ENCODE measurements at regions not wholly inside any gene's neighbourhood (a gene's known extent, or its start where the extent isn't known, plus 50 kb on each side); places are given as distances from the start of the nearest gene placed in this dataset.

GRCh38 chr15:70530906-70531305 lies 232.5 kb downstream of the UACA start:
- no peak overlapping the region for H3K4me3 ChIP-seq (ENCODE audit: low read depth, low read length)
- TF ChIP-seq, protein P1, sequence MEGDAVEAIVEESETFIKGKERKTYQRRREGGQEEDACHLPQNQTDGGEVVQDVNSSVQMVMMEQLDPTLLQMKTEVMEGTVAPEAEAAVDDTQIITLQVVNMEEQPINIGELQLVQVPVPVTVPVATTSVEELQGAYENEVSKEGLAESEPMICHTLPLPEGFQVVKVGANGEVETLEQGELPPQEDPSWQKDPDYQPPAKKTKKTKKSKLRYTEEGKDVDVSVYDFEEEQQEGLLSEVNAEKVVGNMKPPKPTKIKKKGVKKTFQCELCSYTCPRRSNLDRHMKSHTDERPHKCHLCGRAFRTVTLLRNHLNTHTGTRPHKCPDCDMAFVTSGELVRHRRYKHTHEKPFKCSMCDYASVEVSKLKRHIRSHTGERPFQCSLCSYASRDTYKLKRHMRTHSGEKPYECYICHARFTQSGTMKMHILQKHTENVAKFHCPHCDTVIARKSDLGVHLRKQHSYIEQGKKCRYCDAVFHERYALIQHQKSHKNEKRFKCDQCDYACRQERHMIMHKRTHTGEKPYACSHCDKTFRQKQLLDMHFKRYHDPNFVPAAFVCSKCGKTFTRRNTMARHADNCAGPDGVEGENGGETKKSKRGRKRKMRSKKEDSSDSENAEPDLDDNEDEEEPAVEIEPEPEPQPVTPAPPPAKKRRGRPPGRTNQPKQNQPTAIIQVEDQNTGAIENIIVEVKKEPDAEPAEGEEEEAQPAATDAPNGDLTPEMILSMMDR (IDR thresholded peaks at IDR 0.05; ENCODE audit: borderline replicate concordance, insufficient read depth, low read depth, low read length): no peak

- TF ChIP-seq, protein P1 (IDR thresholded peaks at IDR 0.05; ENCODE audit: borderline replicate concordance, insufficient read depth, low read depth, low read length): no peak
- H3K4me3 ChIP-seq (ENCODE audit: low read depth, low read length): no peak overlapping the region
These were observed 232.9 kb downstream of the UACA start for GRCh38 chr15:70530503-70530902.

DNA sequence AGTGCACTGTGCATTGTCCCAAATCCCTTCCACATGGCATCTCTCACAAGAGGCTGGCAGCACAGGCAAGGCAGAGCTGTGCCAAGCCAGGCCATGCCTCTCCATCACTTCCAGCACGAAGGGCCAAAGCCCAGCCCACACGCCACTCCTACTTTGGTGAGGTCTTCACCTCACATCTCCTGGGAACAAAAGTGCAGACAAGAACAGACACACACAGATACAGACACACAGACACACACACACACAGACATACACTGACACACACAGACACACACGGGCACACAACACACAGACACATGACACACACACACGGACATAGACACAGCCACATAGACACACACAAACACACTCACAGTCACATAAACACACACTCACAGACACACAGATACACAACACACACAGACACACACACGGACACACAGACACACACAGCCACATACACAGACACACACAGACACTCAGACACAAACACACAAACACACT lies 233.3 kb downstream of the UACA start:
- TF ChIP-seq, protein P1 (IDR thresholded peaks at IDR 0.05; ENCODE audit: borderline replicate concordance, insufficient read depth, low read depth, low read length): no peak

DNA sequence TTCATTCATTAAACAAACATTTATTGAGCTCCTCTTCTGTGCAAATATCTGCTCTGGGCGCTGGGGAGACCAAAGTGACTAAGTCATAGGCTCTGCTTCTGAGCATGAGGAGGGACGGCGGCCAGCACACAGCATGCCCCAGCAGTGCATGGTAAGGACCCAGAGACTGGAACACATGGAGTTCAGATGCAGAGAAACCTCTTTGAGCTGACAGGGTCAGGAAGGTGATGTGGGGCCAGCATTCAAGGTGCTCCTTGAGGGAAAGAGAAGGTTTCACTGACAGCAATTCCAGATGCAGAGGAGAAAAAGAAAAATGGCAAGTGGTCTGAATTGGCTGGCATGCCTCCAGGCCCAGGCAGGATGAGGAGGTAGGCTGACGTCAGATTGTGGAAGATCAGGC lies 234.5 kb downstream of the UACA start:
- no peak overlapping the region for H3K4me3 ChIP-seq (ENCODE audit: low read depth, low read length)
- TF ChIP-seq, protein P1 (IDR thresholded peaks at IDR 0.05; ENCODE audit: borderline replicate concordance, insufficient read depth, low read depth, low read length): no peak

More for the DNA sequence above, 233.3 kb downstream of the UACA start:
- no peak overlapping the region for H3K4me3 ChIP-seq (ENCODE audit: low read depth, low read length)

GRCh38 chr15:70528270-70528706 lies 235.1 kb downstream of the UACA start:
- no peak overlapping the region for H3K4me3 ChIP-seq (ENCODE audit: low read depth, low read length)
- TF ChIP-seq, protein P1 (IDR thresholded peaks at IDR 0.05; ENCODE audit: borderline replicate concordance, insufficient read depth, low read depth, low read length): no peak

- no peak overlapping the region for H3K4me3 ChIP-seq (ENCODE audit: low read depth, low read length)
- TF ChIP-seq, protein P1 (IDR thresholded peaks at IDR 0.05; ENCODE audit: borderline replicate concordance, insufficient read depth, low read depth, low read length): no peak
These were observed 236.4 kb downstream of the UACA start for GRCh38 chr15:70526974-70527325.

GRCh38 chr15:70526221-70526973 lies 237.0 kb downstream of the UACA start:
- H3K4me3 ChIP-seq (ENCODE audit: low read depth, low read length): no peak overlapping the region
- TF ChIP-seq, protein P1 (IDR thresholded peaks at IDR 0.05; ENCODE audit: borderline replicate concordance, insufficient read depth, low read depth, low read length): no peak

All from GM12875 (cell line).